NCI-H524 treated with DMSO at 0.1 percent for 48 hours (cell line): ENCODE measurements at regions not wholly inside any gene's neighbourhood (a gene's known extent, or its start where the extent isn't known, plus 50 kb on each side); places are given as distances from the start of the nearest gene placed in this dataset.

Experiments used
- DNase-seq: peaks from one replicate; lab custom pipeline; 2025; lab: John Stamatoyannopoulos, UW

- DNase-seq: no peak
These were observed 228.5 kb upstream of the CASK start for GRCh38 chrX:42151808-42152207.

- DNase-seq: peak; percentile 22
These were observed 226.4 kb upstream of the CASK start for GRCh38 chrX:42149765-42150164.

- no peak for DNase-seq
These were observed 225.9 kb upstream of the CASK start for GRCh38 chrX:42149281-42149680.

GRCh38 chrX:42143866-42144592 lies 220.7 kb upstream of the CASK start:
- no peak for DNase-seq

GRCh38 chrX:42140320-42140719 lies 217.0 kb upstream of the CASK start:
- DNase-seq: no peak

GRCh38 chrX:42135583-42136228 lies 212.4 kb upstream of the CASK start:
- DNase-seq: no peak

- DNase-seq: no peak
These were observed 208.5 kb upstream of the CASK start for GRCh38 chrX:42131856-42132255.

- no peak for DNase-seq
These were observed 205.9 kb upstream of the CASK start for GRCh38 chrX:42129022-42129940.

GRCh38 chrX:42128587-42128986 lies 205.2 kb upstream of the CASK start:
- DNase-seq: no peak

- DNase-seq: no peak
These were observed 204.7 kb upstream of the CASK start for GRCh38 chrX:42128020-42128419.

- DNase-seq: no peak
These were observed 204.2 kb upstream of the CASK start for GRCh38 chrX:42127563-42127962.

- no peak for DNase-seq
These were observed 200.0 kb upstream of the CASK start for GRCh38 chrX:42123369-42123768.

GRCh38 chrX:42119076-42119475 lies 195.7 kb upstream of the CASK start:
- DNase-seq: peak; percentile 22

- no peak for DNase-seq
These were observed 194.0 kb upstream of the CASK start for GRCh38 chrX:42117318-42117717.

GRCh38 chrX:42109428-42109827 lies 186.1 kb upstream of the CASK start:
- DNase-seq: no peak

GRCh38 chrX:42107495-42108488 lies 184.4 kb upstream of the CASK start:
- no peak for DNase-seq

GRCh38 chrX:42106556-42106955 lies 183.2 kb upstream of the CASK start:
- DNase-seq: no peak

GRCh38 chrX:42102586-42103282 lies 179.4 kb upstream of the CASK start:
- no peak for DNase-seq

- DNase-seq: no peak
These were observed 175.5 kb upstream of the CASK start for GRCh38 chrX:42098900-42099299.

GRCh38 chrX:42097486-42097885 lies 174.1 kb upstream of the CASK start:
- DNase-seq: no peak
